Activated CD4-positive, alpha-beta memory T cell treated with anti-CD3 and anti-CD28 coated beads, Interleukin-2, amount 10 ng/mL, durations not matched to agents 7 days and 5 days (primary cell): ENCODE measurements at regions not wholly inside any gene's neighbourhood (a gene's known extent, or its start where the extent isn't known, plus 50 kb on each side); places are given as distances from the start of the nearest gene placed in this dataset.
"Not testable (repeated sequence)": the region's sequence is repeated elsewhere in the genome, so short reads cannot be mapped to it uniquely, and the experiment has no call there.

Source experiments
- CTCF ChIA-PET: fragments of 350-600 bp; sonication (Branson Sonifier 250); formaldehyde crosslinking; loops from one replicate; lab custom pipeline; 2021; ENCODE audit warnings: antibody characterized with exemption, inconsistent platforms; lab: Charles Lee
- POLR2A ChIA-PET: fragments of 350-600 bp; sonication (Branson Sonifier 250); formaldehyde crosslinking; loops from one replicate; lab custom pipeline; 2021; ENCODE audit warnings: antibody characterized with exemption; lab: Charles Lee
- DNase-seq: peaks from one replicate; pipeline ENCODE4 v3.0.0-alpha.2; 2020
- H3K27ac Mint-ChIP-seq: one replicate; pipeline ENCODE4 v1.8.0; 2021; ENCODE audit warnings: mild to moderate bottlenecking, mixed read lengths
- H3K27me3 Mint-ChIP-seq: one replicate; pipeline ENCODE4 v1.8.0; 2021; ENCODE audit warnings: mixed read lengths
- H3K36me3 Mint-ChIP-seq: one replicate; pipeline ENCODE4 v1.8.0; 2021; ENCODE audit warnings: low read depth, mixed read lengths
- H3K4me1 Mint-ChIP-seq: one replicate; pipeline ENCODE4 v1.8.0; 2021; ENCODE audit warnings: mixed read lengths
- H3K4me3 Mint-ChIP-seq: one replicate; pipeline ENCODE4 v1.8.0; 2021; ENCODE audit warnings: mild to moderate bottlenecking, mixed read lengths
- H3K9me3 Mint-ChIP-seq: one replicate; pipeline ENCODE4 v1.8.0; 2021; ENCODE audit warnings: mixed read lengths

DNA sequence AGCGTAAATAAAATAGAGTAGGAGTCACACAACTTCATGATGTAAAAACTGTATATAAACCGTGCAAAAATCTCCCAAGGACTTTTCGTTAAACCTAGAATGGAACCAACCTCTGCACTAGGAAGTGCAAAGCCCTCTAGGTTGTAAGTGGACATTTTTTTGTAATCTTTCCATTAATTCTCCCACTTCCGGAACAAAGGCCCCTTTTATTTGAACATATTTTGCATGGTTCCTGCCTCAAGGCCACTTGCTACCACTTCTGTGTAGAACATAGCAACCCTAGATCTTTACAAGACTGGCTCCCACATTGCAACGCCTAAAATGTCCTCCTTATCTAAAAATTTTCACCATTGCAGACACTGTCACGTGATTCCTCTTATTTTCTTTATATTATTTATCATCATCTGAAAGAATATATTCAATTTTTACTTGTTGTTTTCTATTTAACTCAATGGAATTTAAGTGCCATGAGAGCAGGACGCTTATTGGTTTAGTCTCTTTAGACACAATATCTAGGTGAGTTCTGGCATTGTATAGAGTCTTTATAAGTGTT, 249.6 kb upstream of the TMEFF2 start:
- no peak for DNase-seq
- ChIA-PET CTCF (no interaction called here), POLR2A (no interaction called here)
- Mint-ChIP-seq H3K27ac (no peak overlapping the region), H3K4me1 (no peaks in the 10 kb centered on the region), H3K4me3 (no peak overlapping the region), H3K9me3 (no peaks in the 10 kb centered on the region), H3K36me3 (no peaks in the 10 kb centered on the region), H3K27me3 (no peaks in the 10 kb centered on the region)

DNA sequence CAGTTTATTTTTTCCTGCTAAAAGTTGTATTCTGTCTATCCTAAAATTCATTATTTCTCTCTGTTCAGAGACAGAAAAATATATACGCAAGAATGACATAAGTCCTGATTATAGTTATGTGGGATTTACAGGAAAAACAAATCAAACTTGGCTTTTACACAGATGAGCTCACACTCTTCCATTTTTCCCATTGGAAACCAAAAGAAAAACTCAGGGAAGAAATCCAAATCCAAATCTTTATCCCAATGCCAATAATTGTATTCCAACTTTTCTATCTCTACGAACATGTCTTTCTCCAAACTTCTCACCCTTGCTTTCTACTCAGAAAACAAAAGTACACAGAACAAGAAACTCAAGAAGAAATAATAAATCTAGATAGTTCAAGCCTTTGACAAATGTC, 249.1 kb upstream of the TMEFF2 start:
- no peaks in the 10 kb centered on the region for H3K4me1 Mint-ChIP-seq
- H3K36me3 Mint-ChIP-seq = no peaks in the 10 kb centered on the region
- CTCF ChIA-PET = no interaction called here
- H3K9me3 Mint-ChIP-seq = no peaks in the 10 kb centered on the region
- no peak for DNase-seq
- no peak overlapping the region for H3K4me3 Mint-ChIP-seq
- no peak overlapping the region for H3K27ac Mint-ChIP-seq
- POLR2A ChIA-PET = no interaction called here
- no peaks in the 10 kb centered on the region for H3K27me3 Mint-ChIP-seq

DNA sequence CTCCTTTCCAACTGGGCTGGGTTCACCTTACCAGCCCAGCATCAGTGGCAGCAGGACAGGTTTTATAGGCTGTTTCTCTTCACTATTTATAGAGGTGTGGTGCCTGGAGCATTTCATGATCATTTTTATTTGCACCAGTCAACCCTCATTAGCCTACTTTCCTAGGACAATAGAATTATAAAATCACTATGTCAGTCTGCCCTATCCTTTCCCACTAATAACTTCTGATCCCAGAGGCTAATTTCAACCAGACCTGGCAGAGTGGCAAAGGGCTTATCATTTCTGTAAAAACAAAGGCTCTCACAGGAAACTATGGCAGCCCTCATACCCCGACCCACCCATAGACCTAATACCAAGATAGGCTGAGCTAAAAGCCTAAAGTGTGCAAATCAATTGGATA, 243.5 kb upstream of the TMEFF2 start:
- Mint-ChIP-seq H3K4me3 (no peak overlapping the region), H3K27ac (no peak overlapping the region), H3K27me3 (no peaks in the 10 kb centered on the region), H3K36me3 (no peaks in the 10 kb centered on the region), H3K4me1 (no peaks in the 10 kb centered on the region), H3K9me3 (no peaks in the 10 kb centered on the region)
- DNase-seq = no peak
- ChIA-PET POLR2A (no interaction called here), CTCF (no interaction called here)

DNA sequence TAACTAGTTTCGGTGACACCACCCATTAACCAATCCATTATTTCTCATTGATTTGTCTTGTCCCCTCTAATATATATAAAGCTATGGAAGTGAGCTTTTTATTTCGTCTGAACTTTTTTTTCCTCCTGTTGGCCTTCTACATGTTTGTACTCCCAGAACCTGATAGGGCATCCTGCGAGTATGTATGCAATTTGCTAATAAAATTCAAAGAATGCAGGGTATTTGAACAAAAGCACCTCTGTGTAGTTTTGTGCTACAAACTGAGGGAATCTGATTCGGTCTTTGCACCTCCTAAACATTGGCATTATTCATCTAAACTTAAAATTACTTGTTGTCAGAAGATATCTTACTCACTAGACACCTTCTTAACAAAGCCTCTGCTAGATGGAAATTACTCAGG, 242.9 kb upstream of the TMEFF2 start:
- H3K4me1 Mint-ChIP-seq = no peaks in the 10 kb centered on the region
- CTCF ChIA-PET = no interaction called here
- H3K36me3 Mint-ChIP-seq = no peaks in the 10 kb centered on the region
- H3K27me3 Mint-ChIP-seq = no peaks in the 10 kb centered on the region
- H3K27ac Mint-ChIP-seq = no peak overlapping the region
- POLR2A ChIA-PET = no interaction called here
- H3K4me3 Mint-ChIP-seq = no peak overlapping the region
- H3K9me3 Mint-ChIP-seq = no peaks in the 10 kb centered on the region
- no peak for DNase-seq

DNA sequence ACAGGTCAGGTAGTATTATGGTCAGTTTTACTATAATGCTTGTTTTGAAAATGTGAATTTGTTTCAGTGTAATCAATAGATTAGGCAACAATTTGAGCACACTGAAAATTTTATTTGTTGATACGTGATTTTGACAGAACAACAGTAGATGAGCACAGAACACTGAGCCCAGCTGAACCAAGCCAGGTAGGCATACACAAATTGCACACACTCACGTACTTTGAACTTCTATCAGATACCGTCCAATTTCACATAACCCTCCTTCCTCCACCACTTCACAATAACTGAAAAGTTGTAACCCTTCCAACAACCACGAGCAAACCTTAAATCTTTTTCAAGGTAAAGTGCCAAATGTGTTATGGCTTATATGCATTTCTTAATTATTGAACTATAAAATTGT, 229.5 kb upstream of the TMEFF2 start:
- CTCF ChIA-PET = no interaction called here
- H3K36me3 Mint-ChIP-seq = no peaks in the 10 kb centered on the region
- H3K4me1 Mint-ChIP-seq = no peaks in the 10 kb centered on the region
- H3K27ac Mint-ChIP-seq = no peak overlapping the region
- H3K9me3 Mint-ChIP-seq = no peaks in the 10 kb centered on the region
- POLR2A ChIA-PET = no interaction called here
- no peak overlapping the region for H3K4me3 Mint-ChIP-seq
- no peak for DNase-seq
- H3K27me3 Mint-ChIP-seq = no peaks in the 10 kb centered on the region

DNA sequence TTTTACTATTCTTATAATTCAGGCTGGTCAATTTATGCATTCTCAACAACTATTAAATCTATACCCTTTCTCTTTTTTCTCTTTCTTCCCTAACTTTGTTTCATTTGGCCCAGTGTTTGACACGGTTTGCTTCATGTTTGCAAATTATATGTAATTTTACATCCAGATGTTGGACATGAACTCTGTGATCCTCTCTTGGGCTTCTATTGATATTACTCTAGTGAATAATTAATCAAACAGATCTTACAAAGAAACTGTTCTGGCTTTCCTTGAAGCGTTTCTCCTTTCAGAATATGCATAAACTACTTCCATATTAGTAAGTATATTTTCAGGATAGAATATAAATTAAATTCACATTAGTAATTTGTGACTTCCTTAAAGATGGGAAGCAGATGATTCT, 225.1 kb upstream of the TMEFF2 start:
- CTCF ChIA-PET = no interaction called here
- no peaks in the 10 kb centered on the region for H3K36me3 Mint-ChIP-seq
- no peak for DNase-seq
- H3K27ac Mint-ChIP-seq = no peak overlapping the region
- POLR2A ChIA-PET = no interaction called here
- no peaks in the 10 kb centered on the region for H3K27me3 Mint-ChIP-seq
- H3K4me1 Mint-ChIP-seq = no peaks in the 10 kb centered on the region
- H3K9me3 Mint-ChIP-seq = no peaks in the 10 kb centered on the region
- H3K4me3 Mint-ChIP-seq = no peak overlapping the region

DNA sequence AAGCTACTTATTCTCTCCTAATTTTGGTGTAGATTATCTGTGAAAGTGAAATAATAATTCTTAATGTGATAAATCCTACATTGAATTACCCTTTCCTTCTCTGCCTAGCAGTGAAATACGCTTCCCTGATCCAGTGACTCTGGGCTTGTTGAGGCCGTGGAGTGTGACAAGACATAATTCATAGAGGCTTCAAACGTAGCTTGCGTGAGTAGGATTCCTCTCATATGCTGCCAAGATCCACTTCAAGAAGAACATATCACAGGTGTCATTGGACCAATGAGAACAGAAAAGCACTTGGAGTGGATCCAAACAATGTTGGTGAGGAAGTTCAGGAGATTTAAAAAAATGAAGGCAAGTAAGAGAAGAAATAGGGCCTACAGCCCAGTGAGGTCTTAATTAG, 221.3 kb upstream of the TMEFF2 start:
- ChIA-PET CTCF (no interaction called here), POLR2A (no interaction called here)
- no peak overlapping the region for H3K4me3 Mint-ChIP-seq
- H3K9me3 Mint-ChIP-seq = no peaks in the 10 kb centered on the region
- no peaks in the 10 kb centered on the region for H3K36me3 Mint-ChIP-seq
- no peak overlapping the region for H3K27ac Mint-ChIP-seq
- no peaks in the 10 kb centered on the region for H3K27me3 Mint-ChIP-seq
- no peak for DNase-seq
- no peaks in the 10 kb centered on the region for H3K4me1 Mint-ChIP-seq

DNA sequence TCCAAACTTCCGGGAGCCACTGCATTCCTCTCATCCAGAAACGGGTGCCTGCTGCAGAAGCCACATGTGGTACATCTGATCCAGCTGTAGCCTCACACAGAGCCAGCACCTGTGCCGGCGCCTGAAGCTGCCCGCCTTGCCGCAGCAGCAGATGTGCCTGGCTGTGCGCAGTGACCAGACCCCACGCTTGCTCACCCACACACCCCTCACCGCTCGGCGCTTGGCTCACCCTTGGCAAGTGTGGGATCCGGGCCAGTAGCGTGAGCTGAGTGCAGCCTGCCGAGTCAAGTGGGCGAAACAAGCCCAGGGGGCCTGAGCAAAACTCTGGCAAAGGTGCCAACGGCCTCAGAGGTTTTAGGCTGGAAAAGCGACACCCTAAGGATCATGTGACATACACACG, 220.1 kb upstream of the TMEFF2 start:
- Mint-ChIP-seq H3K4me3 (no peak overlapping the region), H3K27ac (no peak overlapping the region), H3K27me3 (no peaks in the 10 kb centered on the region), H3K9me3 (no peaks in the 10 kb centered on the region), H3K4me1 (no peaks in the 10 kb centered on the region), H3K36me3 (no peaks in the 10 kb centered on the region)
- no peak for DNase-seq
- POLR2A ChIA-PET = no interaction called here
- CTCF ChIA-PET = no interaction called here

DNA sequence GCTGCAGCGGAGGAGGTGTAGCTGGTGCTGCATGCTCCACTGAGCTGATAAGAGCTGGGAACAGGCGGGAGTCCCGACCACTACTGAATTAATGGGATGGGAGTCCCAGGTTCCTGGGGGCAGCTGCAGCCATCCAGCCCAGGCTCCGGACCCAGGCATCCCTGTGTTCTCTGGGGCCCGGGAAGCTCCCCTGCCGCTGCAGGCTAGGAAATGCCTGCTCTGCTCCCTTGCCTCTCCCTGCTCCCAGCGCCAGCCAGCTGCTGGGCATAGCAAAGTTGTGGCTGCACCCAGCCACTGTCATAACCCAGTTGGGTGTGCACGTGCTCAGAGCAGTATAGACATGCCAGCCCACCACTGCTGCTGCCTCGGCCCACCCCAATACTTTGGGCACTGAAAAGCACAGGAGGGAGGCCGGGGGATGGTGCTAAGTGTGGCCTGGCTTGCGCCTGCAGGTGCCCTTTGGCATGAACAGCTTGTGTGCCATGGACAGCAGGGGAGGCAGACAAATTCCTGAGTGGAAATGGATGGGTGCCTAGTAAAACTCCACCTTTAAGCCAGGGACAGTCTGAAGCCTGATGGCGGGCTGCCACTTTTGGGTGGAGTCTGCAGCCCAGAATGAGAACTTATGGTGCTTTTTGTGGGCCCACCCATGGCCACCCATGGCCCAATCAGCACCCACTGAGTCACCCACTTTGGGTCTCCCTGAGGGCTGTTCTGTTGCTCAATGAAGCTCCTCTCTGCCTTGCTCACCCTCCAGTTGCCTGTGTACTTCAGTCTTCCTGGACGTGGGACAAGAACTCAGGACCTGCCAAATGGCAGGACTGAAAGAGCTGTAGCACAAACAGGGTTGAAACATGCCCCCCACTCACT, 219.3 kb upstream of the TMEFF2 start:
- ChIA-PET CTCF (no interaction called here), POLR2A (no interaction called here)
- Mint-ChIP-seq H3K36me3 (no peaks in the 10 kb centered on the region), H3K9me3 (no peaks in the 10 kb centered on the region), H3K27ac (no peak overlapping the region), H3K4me1 (no peaks in the 10 kb centered on the region), H3K27me3 (no peaks in the 10 kb centered on the region), H3K4me3 (no peak overlapping the region)
- DNase-seq = no peak

DNA sequence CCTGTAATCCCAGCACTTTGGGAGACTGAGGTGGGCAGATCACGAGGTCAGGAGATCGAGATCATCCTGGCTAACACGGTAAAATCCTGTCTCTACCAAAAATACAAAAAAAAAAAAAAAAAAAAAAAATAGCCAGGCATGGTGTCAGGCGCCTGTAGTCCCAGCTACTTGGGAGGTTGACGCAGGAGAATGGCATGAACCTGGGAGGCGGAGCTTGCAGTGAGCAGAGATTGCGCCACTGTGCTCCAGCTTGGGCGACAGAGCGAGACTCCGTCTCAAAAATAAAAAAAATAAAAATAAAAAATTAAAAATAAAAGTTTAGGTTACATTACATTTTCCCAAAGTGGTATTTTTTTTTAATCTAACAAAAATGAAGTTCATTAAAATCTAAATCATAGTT, 218.1 kb upstream of the TMEFF2 start:
- CTCF ChIA-PET = interaction anchor here (0.7 kb wide), 1 partner anchor 403 kb away, joined by 3 read pairs; no protein-coding TSS in a partner anchor
- DNase-seq, POLR2A ChIA-PET, H3K4me1 Mint-ChIP-seq, H3K4me3 Mint-ChIP-seq, H3K27me3 Mint-ChIP-seq, H3K36me3 Mint-ChIP-seq, H3K27ac Mint-ChIP-seq, H3K9me3 Mint-ChIP-seq: not testable (repeated sequence)

DNA sequence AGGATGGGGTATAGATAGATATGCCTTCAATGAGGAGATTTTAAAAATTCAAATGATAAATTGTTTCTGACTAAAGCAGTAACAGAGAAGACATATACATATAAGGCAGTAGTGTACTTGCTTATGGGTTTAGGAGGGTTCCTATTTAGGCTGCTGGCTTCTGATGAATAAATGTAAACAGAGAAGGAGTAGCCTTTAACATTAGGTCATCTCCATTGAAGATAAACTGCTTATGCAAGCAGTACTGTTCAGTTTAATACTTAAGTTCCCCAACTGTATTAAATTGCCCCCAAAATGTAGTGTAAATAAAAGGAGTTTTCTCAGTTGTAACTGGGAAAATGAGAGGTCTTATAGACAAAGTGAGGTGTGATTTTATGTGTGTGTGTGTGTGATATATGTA, 217.7 kb upstream of the TMEFF2 start:
- Mint-ChIP-seq H3K36me3 (no peaks in the 10 kb centered on the region), H3K27ac (no peak overlapping the region), H3K27me3 (no peaks in the 10 kb centered on the region), H3K9me3 (no peaks in the 10 kb centered on the region), H3K4me3 (no peak overlapping the region), H3K4me1 (no peaks in the 10 kb centered on the region)
- ChIA-PET POLR2A (no interaction called here), CTCF (no interaction called here)
- no peak for DNase-seq

DNA sequence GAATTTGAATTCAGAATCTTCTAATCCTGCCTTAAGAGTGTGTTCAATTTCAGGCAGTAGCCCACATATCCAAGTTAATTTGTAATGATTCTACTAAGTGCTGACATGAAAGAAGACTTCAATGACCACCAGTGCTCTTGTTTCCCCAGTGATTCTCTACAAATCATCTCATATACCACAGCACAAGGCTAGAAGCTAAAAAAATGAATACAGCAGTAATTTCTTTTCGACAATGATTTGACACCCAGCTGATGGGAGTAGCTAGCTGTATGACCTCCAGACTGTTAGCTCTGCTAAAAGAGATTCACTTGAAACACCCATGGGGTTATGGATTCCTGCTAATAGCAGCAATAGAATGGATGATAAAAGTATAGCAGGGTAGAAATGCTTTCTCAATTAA, 217.0 kb upstream of the TMEFF2 start:
- Mint-ChIP-seq H3K9me3 (no peaks in the 10 kb centered on the region), H3K27me3 (no peaks in the 10 kb centered on the region), H3K4me1 (no peaks in the 10 kb centered on the region), H3K27ac (no peak overlapping the region), H3K4me3 (no peak overlapping the region), H3K36me3 (no peaks in the 10 kb centered on the region)
- DNase-seq = no peak
- CTCF ChIA-PET = no interaction called here
- POLR2A ChIA-PET = no interaction called here

DNA sequence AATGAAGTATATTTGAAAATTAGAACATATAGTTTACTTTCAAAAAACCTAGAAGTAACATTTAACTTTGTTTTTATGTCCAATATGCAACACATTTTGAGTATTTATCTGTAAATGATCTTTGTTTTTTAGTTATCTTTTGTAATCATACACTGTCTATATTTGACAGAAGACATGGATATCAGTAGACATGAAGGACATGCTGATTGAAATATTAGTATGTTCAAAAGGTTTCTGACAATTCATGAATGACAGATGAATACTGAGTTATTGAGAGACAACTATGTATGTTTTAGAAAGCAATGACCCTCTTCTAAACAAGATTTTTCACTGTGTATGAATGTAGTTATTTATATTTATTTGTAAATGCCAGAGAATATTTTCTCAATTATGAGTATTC, 215.6 kb upstream of the TMEFF2 start:
- Mint-ChIP-seq H3K4me3 (no peak overlapping the region), H3K9me3 (no peaks in the 10 kb centered on the region), H3K27me3 (no peaks in the 10 kb centered on the region), H3K27ac (no peak overlapping the region), H3K4me1 (no peaks in the 10 kb centered on the region), H3K36me3 (no peaks in the 10 kb centered on the region)
- DNase-seq = no peak
- ChIA-PET CTCF (no interaction called here), POLR2A (no interaction called here)

DNA sequence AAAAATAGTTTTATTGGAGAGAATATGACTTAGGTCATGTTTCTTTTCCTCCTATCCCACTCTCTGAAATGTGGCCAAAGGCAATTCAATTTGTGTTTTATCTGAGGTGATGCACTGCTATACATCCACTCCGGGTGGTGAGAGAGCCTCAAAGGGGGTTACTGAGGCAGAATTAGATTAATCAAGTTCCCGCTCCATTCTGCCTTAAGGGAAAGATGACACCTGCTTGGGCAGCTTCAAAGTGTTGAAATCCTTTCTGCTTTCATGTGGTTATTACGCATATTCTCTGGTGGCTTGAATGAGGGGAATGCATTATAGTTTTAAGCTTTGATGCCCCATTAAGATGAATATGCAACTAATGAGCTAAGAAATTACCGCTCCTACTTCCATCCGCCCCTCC, 213.0 kb upstream of the TMEFF2 start:
- ChIA-PET POLR2A (no interaction called here), CTCF (no interaction called here)
- Mint-ChIP-seq H3K27me3 (no peaks in the 10 kb centered on the region), H3K36me3 (no peaks in the 10 kb centered on the region), H3K9me3 (no peaks in the 10 kb centered on the region), H3K27ac (no peak overlapping the region), H3K4me3 (no peak overlapping the region), H3K4me1 (no peaks in the 10 kb centered on the region)
- DNase-seq = no peak
